ENCODE measurements at regions not wholly inside any gene's neighbourhood (a gene's known extent, or its start where the extent isn't known, plus 50 kb on each side); places are given as distances from the start of the nearest gene placed in this dataset.
A peak's percentile ranks its signal among the peaks of the same experiment; 100 is the strongest.

DNA sequence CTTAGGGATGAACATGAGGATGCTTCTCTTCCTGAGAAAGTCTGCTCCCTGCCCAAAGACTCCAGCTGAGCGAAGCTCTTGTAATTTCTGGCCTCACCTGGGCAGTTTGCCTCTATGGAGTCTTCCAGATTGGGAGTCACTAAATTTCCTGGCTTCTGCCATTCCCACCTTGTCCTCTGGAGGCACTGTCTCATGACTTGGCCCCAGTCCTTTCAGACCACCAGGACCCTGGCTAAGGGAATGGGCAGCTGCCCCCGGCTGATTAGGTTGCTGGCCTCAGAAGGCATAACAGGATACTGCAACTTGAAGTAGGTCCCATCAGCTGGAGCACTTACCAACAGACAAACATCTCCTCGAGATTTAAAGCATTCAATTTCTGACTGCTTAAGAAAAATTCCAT, 128.1 kb upstream of the SPON1 start:
- TF ChIP-seq TCF12 (IDR thresholded peaks at IDR 0.05; ENCODE audit: low read depth) (no peak), EP300 (IDR thresholded peaks at IDR 0.05; ENCODE audit: borderline replicate concordance) (no peak), CREB1 (IDR thresholded peaks at IDR 0.05; ENCODE audit: low read depth) (no peak), RAD21 (IDR thresholded peaks at IDR 0.05; ENCODE audit: low read depth) (peak; percentile 13; the same call in 1 of the 2 replicates), CEBPB (IDR thresholded peaks at IDR 0.05) (no peak), EGR1 (IDR thresholded peaks at IDR 0.05) (no peak), FOXM1 (IDR thresholded peaks at IDR 0.05; ENCODE audit: borderline replicate concordance, low read depth) (no peak), YY1 (IDR thresholded peaks at IDR 0.05; ENCODE audit: low read depth) (no peak), TEAD4 (IDR thresholded peaks at IDR 0.05) (no peak)
- TF ChIP-seq, protein P1, sequence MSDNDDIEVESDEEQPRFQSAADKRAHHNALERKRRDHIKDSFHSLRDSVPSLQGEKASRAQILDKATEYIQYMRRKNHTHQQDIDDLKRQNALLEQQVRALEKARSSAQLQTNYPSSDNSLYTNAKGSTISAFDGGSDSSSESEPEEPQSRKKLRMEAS (IDR thresholded peaks at IDR 0.05), result no peak
